ENCODE measurements at regions not wholly inside any gene's neighbourhood (a gene's known extent, or its start where the extent isn't known, plus 50 kb on each side); places are given as distances from the start of the nearest gene placed in this dataset.

- DNase-seq (ENCODE audit: low spot score), result no peak
- Histone ChIP-seq H3K4me1 (peaks cover 0 to 6% of the 10 kb centered on the region in 2 donors), H3K4me3 (no peak overlapping the region), H3K9me3 (no peaks in the 10 kb centered on the region), H3K27ac (no peak overlapping the region), H3K27me3 (no peaks in the 10 kb centered on the region), H3K36me3 (no peaks in the 10 kb centered on the region)
- TF ChIP-seq CTCF (IDR thresholded peaks at IDR 0.05), result no peak
Measured at GRCh38 chr2:212938144-212938793, 213.1 kb downstream of the IKZF2 start.

DNA sequence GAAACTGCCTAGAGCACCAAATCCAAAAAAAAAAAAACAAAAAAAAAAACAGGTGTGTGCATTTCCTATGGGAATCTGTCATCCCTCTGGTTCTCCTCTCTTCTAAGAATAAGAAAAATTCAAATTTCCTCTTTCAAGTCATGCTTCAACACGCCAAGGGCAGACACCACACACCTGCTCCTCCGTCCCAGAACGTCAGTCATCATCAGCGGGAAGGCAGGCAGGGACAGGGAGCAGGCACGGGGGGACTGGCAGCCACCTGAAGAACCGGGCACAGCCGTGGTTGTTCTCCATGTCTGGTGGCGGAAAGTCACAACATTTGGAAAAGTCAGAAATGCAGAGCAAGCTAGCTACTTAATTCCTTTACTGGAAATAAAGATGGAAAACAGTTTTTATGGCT lies 214.8 kb downstream of the IKZF2 start:
- Histone ChIP-seq H3K27me3 (no peaks in the 10 kb centered on the region), H3K4me3 (no peak overlapping the region), H3K4me1 (peaks cover 0 to 6% of the 10 kb centered on the region in 2 donors), H3K9me3 (no peaks in the 10 kb centered on the region), H3K27ac (no peak overlapping the region), H3K36me3 (no peaks in the 10 kb centered on the region)
- DNase-seq (ENCODE audit: low spot score), result no peak
- TF ChIP-seq CTCF (IDR thresholded peaks at IDR 0.05), result no peak

DNA sequence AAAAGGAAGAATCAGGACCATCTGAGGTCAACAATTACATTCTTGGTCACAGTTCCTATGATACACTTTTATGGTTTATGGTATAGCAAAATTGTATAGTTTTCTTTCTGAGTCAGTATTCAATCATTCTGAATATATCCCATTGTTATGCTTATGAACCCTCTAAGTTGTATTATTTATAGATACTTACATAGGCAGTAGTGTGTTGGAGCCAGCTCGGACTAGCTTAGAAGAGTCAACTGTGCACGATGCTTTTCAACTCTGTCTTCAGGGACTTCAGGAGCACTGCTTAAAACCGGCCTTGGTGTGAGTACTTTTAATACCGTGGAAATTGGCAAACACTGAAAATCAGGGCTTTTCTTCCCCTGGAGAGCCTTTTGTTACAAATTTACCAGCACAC lies 215.7 kb downstream of the IKZF2 start:
- TF ChIP-seq CTCF (IDR thresholded peaks at IDR 0.05), result no peak
- no peaks in the 10 kb centered on the region for H3K36me3 ChIP-seq
- no peak for DNase-seq (ENCODE audit: low spot score)

DNA sequence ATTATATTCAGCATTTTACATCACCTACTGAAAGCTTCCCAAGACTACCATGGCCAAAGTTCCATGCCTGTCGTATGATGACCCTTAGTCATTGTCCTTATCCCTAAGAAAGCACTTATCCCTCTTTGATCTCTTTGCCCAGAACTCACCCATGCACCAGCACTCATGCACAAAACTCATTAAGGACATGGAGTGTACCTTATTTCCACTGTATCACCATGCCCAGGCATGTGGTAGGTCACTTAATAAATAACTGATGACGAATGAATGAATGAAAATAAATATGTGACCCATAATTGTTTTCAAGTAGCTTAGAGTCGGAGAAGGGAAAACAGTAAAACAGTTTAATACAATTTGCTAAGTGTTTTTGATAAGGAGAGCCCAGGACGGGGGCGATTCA lies 220.1 kb downstream of the IKZF2 start:
- H3K27ac ChIP-seq, result no peak overlapping the region
- DNase-seq (ENCODE audit: low spot score), result no peak
- H3K36me3 ChIP-seq, result no peaks in the 10 kb centered on the region
- H3K9me3 ChIP-seq, result no peaks in the 10 kb centered on the region
- no peak overlapping the region for H3K4me3 ChIP-seq
- H3K4me1 ChIP-seq, result peaks cover 0 to 9% of the 10 kb centered on the region in 2 donors
- no peak for TF ChIP-seq CTCF (IDR thresholded peaks at IDR 0.05)
- no peaks in the 10 kb centered on the region for H3K27me3 ChIP-seq

More for the DNA sequence above, 215.7 kb downstream of the IKZF2 start:
- Histone ChIP-seq H3K4me1 (peaks cover 0 to 6% of the 10 kb centered on the region in 2 donors), H3K9me3 (no peaks in the 10 kb centered on the region), H3K4me3 (no peak overlapping the region), H3K27ac (no peak overlapping the region), H3K27me3 (no peaks in the 10 kb centered on the region)

DNA sequence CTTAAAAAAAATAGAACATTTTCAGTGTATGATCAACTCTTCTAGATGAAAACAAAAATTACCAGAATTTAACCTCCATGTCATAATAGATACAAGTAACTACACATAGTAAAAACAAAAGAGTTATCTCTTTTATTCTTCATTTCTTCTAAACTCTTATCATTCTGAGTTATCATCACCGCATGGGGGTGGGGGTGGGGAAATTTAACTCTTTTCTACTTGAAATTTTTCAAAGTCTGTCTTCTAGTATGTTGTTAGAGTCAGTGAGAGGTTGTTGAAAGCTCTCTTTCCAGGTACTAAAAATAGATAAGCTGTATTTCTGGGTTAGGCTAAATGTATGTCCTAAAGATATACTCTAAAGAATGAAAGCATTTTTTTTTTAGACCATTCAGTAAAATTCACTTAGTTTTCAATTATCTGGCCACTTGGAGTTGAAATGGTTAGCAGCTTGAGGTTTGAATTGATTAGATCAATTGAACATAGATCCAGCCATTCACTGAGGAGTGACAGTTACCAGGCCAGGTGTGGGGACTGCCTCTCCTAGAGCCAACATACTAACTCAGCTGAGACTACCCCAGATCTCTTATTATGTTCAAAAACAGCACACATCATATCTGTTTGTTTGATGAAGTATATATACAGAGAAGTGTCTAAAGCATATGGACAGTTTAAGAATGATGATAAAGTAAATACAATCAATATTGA lies 220.7 kb downstream of the IKZF2 start:
- TF ChIP-seq CTCF (IDR thresholded peaks at IDR 0.05), result no peak
- no peak overlapping the region for H3K27ac ChIP-seq
- H3K36me3 ChIP-seq, result no peaks in the 10 kb centered on the region
- no peak overlapping the region for H3K4me3 ChIP-seq
- H3K9me3 ChIP-seq, result no peaks in the 10 kb centered on the region
- DNase-seq (ENCODE audit: low spot score), result no peak
- peaks cover 0 to 9% of the 10 kb centered on the region in 2 donors for H3K4me1 ChIP-seq
- H3K27me3 ChIP-seq, result no peaks in the 10 kb centered on the region

Measured in right atrium auricular region (tissue), 2 donors.